ENCODE measurements at regions not wholly inside any gene's neighbourhood (a gene's known extent, or its start where the extent isn't known, plus 50 kb on each side); places are given as distances from the start of the nearest gene placed in this dataset.

DNA sequence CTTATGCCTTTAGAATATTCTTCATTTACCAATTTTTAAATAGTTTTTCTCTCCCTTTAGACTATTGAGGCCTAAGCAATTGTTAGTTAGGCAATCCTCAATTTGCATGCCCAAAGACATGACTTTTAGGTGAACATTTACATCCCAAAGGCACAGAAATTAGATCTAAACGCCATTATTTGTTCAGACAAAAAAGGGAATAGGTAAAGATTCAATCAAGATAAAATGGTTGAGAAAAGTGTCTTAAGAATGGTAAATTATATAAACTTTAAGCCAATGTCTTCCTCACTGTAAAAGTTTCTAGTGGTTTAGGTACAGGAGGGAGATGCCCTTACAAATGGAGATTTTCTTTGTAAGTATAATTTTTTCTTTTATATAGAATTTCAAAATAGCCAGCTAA, 50.2 kb upstream of the MME start:
- POLR2A ChIA-PET = interaction anchor here (0.7 kb wide), 1 partner anchor 170 kb away, joined by 3 read pairs; no protein-coding TSS in a partner anchor
- DNase-seq (ENCODE audit: low read depth, low spot score) = no peak
- CTCF ChIA-PET = interaction anchor here (1.5 to 1.6 kb wide), 2 partner anchors 50 to 293 kb away, joined by 3 to 7 read pairs; partner anchors contain the start of gene MME

DNA sequence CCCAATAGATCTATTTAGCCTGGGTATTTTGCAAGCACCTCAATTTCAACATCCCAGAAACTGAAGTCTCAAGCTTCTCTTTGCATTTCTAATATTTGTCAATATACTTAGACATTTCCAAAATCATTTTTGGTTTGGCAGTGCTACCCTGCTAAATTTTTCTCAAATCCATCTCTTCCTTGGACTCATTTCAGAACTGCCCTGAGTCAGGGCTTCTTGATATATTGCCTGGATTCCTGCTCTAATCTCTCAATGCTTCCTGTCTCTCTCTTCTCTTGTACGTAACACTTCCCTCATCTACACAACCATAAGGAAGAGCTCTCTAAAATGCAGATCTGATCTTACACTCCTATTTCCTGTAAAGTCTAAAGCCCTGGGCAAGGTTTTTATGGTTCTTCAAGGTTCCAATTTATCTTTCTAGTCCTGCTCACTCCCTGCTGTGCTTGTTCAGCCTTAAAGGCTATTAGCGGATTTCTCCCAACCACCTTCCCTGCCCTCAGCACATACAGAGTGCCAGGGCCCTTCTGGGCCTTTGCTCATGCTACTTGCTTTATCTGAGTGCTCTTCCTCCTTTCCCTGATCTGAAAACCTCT, 53.0 kb upstream of the MME start:
- ChIA-PET CTCF (interaction anchor here (0.6 to 1.1 kb wide), 2 partner anchors 17 to 684 kb away, joined by 3 read pairs; no protein-coding TSS in a partner anchor), POLR2A (interaction anchor here (0.6 kb wide), 2 partner anchors 30 to 62 kb away, joined by 3 to 4 read pairs; no protein-coding TSS in a partner anchor)
- DNase-seq (ENCODE audit: low read depth, low spot score) = no peak
- TF ChIP-seq, protein P1, sequence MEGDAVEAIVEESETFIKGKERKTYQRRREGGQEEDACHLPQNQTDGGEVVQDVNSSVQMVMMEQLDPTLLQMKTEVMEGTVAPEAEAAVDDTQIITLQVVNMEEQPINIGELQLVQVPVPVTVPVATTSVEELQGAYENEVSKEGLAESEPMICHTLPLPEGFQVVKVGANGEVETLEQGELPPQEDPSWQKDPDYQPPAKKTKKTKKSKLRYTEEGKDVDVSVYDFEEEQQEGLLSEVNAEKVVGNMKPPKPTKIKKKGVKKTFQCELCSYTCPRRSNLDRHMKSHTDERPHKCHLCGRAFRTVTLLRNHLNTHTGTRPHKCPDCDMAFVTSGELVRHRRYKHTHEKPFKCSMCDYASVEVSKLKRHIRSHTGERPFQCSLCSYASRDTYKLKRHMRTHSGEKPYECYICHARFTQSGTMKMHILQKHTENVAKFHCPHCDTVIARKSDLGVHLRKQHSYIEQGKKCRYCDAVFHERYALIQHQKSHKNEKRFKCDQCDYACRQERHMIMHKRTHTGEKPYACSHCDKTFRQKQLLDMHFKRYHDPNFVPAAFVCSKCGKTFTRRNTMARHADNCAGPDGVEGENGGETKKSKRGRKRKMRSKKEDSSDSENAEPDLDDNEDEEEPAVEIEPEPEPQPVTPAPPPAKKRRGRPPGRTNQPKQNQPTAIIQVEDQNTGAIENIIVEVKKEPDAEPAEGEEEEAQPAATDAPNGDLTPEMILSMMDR (IDR thresholded peaks at IDR 0.05; ENCODE audit: low read depth, low read length) = no peak
- Histone ChIP-seq H3K4me3 (ENCODE audit: low read depth, low read length) (no peak overlapping the region), H3K27me3 (ENCODE audit: control insufficient read depth, insufficient read depth, low read length) (no peaks in the 10 kb centered on the region), H3K9me3 (ENCODE audit: control insufficient read depth, insufficient read depth, low read length) (no peaks in the 10 kb centered on the region), H3K27ac (ENCODE audit: low read depth, low read length) (no peak overlapping the region)

More for the DNA sequence above, 50.2 kb upstream of the MME start:
- no peaks in the 10 kb centered on the region for H3K9me3 ChIP-seq (ENCODE audit: control insufficient read depth, insufficient read depth, low read length)
- TF ChIP-seq, protein P1 (IDR thresholded peaks at IDR 0.05; ENCODE audit: low read depth, low read length) = no peak
- H3K27ac ChIP-seq (ENCODE audit: low read depth, low read length) = no peak overlapping the region
- no peak overlapping the region for H3K4me3 ChIP-seq (ENCODE audit: low read depth, low read length)
- no peaks in the 10 kb centered on the region for H3K27me3 ChIP-seq (ENCODE audit: control insufficient read depth, insufficient read depth, low read length)

DNA sequence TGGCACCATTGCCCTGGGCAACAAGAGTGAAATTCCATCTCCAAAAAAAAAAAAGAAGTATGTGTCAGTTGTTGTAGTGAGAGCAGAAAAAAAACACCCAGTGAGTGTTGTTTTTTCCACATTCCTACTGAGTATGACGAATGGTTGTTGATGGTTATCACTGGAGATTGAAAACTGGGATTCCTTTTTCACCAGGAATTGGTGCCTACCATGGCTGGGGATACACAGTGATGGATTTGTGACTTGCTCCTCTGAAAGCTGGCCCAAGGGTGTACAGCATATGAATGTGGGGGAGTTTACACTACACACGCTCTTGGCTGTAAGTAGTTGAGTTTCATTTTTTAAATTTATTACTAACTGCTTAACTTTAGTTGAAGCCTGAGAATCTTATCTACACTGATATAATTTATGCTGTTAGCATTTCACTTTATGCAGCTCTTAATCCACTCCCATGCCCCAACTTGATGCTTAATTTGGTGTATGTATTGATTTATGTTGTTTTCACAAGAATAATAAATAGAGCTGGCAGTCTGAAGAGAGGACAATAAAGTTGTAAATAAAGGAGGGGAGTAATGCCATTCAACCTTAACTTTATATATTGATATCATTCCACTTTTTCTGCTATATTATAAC, 56.0 kb upstream of the MME start:
- H3K9me3 ChIP-seq (ENCODE audit: control insufficient read depth, insufficient read depth, low read length) = no peaks in the 10 kb centered on the region
- TF ChIP-seq, protein P1 (IDR thresholded peaks at IDR 0.05; ENCODE audit: low read depth, low read length) = no peak
- DNase-seq (ENCODE audit: low read depth, low spot score) = no peak
- no peak overlapping the region for H3K4me3 ChIP-seq (ENCODE audit: low read depth, low read length)
- CTCF ChIA-PET = no interaction called here
- POLR2A ChIA-PET = interaction anchor here (0.7 kb wide), 1 partner anchor 79 kb away, joined by 3 read pairs; no protein-coding TSS in a partner anchor
- H3K27ac ChIP-seq (ENCODE audit: low read depth, low read length) = no peak overlapping the region
- H3K27me3 ChIP-seq (ENCODE audit: control insufficient read depth, insufficient read depth, low read length) = no peaks in the 10 kb centered on the region

DNA sequence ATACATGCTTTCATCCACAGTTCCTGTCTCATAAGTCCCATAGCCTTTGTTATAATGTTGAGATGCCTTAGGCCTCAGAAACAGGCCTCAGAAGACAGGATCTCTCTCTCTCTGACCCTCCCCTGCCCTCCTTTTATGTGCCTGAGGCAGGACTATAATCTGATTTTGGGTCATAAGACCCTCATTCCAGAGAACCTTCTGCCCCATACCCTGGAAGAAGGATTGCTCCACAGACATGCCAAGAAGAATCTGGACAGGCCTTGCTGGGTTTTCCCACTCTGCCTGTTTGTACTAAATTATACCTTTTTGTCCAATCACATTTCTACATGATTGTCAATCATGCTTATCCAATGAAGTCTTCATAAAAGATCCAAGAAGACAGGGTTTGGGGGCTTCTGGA, 57.2 kb upstream of the MME start:
- ChIA-PET CTCF (interaction anchor here (0.6 kb wide), 1 partner anchor 56 kb away, joined by 3 read pairs; no protein-coding TSS in a partner anchor), POLR2A (no interaction called here)
- Histone ChIP-seq H3K27me3 (ENCODE audit: control insufficient read depth, insufficient read depth, low read length) (no peaks in the 10 kb centered on the region), H3K4me3 (ENCODE audit: low read depth, low read length) (no peak overlapping the region), H3K27ac (ENCODE audit: low read depth, low read length) (no peak overlapping the region), H3K9me3 (ENCODE audit: control insufficient read depth, insufficient read depth, low read length) (no peaks in the 10 kb centered on the region)
- DNase-seq (ENCODE audit: low read depth, low spot score) = no peak
- TF ChIP-seq, protein P1 (IDR thresholded peaks at IDR 0.05; ENCODE audit: low read depth, low read length) = no peak

DNA sequence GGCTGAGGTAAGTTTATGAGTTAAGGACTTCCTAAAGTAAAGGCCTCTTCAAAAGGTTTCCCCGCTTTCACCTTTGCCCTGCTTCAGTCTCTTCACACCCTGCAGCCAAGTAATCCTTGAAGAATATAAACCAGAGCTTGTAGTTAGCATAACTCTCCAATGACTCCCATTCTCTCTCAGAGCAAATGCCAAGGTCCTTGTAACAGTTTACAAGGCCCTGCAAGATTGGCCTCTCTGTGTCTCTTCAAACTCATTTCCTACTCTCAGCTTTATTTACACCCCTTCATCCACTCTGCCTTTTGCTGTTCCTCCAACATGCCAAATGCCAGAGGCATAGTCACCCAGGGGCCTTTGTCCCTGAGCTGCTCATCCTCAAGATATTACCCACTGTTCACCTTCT, 60.5 kb upstream of the MME start:
- no peaks in the 10 kb centered on the region for H3K9me3 ChIP-seq (ENCODE audit: control insufficient read depth, insufficient read depth, low read length)
- CTCF ChIA-PET = interaction anchor here (0.9 kb wide), 1 partner anchor 261 kb away, joined by 3 read pairs; no protein-coding TSS in a partner anchor
- H3K27me3 ChIP-seq (ENCODE audit: control insufficient read depth, insufficient read depth, low read length) = no peaks in the 10 kb centered on the region
- peak; percentile 10 for DNase-seq (ENCODE audit: low read depth, low spot score)
- TF ChIP-seq, protein P1 (IDR thresholded peaks at IDR 0.05; ENCODE audit: low read depth, low read length) = no peak
- POLR2A ChIA-PET = no interaction called here
- no peak overlapping the region for H3K4me3 ChIP-seq (ENCODE audit: low read depth, low read length)
- no peak overlapping the region for H3K27ac ChIP-seq (ENCODE audit: low read depth, low read length)
